Loucy (cell line): ENCODE measurements at regions not wholly inside any gene's neighbourhood (a gene's known extent, or its start where the extent isn't known, plus 50 kb on each side); places are given as distances from the start of the nearest gene placed in this dataset.

ENCODE experiments used
- H2AFZ ChIP-seq: fragments of 200-600 bp; sonication (generic); 2 replicates; pipeline ENCODE4 v1.6.0; 2016; ENCODE audit warnings: antibody characterized with exemption, mild to moderate bottlenecking, low read length, moderate library complexity
- H3F3A ChIP-seq: fragments of 200-600 bp; 2 replicates; pipeline ENCODE4 v1.6.0; 2016; ENCODE audit warnings: antibody characterized with exemption, low read depth, mild to moderate bottlenecking
- H3K27me3 ChIP-seq: fragments of 200-600 bp; sonication (generic); 2 replicates; pipeline ENCODE4 v1.6.1; 2014; ENCODE audit warnings: low read length, mild to moderate bottlenecking; ENCODE audit not compliant: insufficient read depth, poor library complexity, severe bottlenecking
- H3K36me3 ChIP-seq: fragments of 200-600 bp; sonication (generic); 2 replicates; pipeline ENCODE4 v1.6.1; 2016; ENCODE audit warnings: low read length; ENCODE audit not compliant: insufficient read depth
- H3K4me1 ChIP-seq: fragments of 200-600 bp; sonication (generic); 2 replicates; pipeline ENCODE4 v1.5.1; 2014; ENCODE audit warnings: low read length, mild to moderate bottlenecking; ENCODE audit not compliant: insufficient read depth, poor library complexity, severe bottlenecking
- H3K4me2 ChIP-seq: fragments of 200-600 bp; sonication (generic); 2 replicates; pipeline ENCODE4 v1.6.0; 2014; ENCODE audit warnings: antibody characterized with exemption, low read length, low read depth, mild to moderate bottlenecking; ENCODE audit not compliant: poor library complexity, severe bottlenecking
- H3K4me3 ChIP-seq: fragments of 200-600 bp; sonication (generic); 2 replicates; pipeline ENCODE4 v1.5.1; 2014; ENCODE audit warnings: low read length, mild to moderate bottlenecking, mixed read lengths; ENCODE audit not compliant: poor library complexity, severe bottlenecking
- H3K79me2 ChIP-seq: fragments of 200-600 bp; sonication (generic); 2 replicates; pipeline ENCODE4 v1.6.1; 2014; ENCODE audit warnings: low read length; ENCODE audit not compliant: insufficient read depth
- H3K9ac ChIP-seq: fragments of 200-600 bp; sonication (generic); 2 replicates; pipeline ENCODE4 v1.6.0; 2014; ENCODE audit warnings: mild to moderate bottlenecking, low read depth, low read length, moderate library complexity; ENCODE audit not compliant: poor library complexity, severe bottlenecking
- H3K9me2 ChIP-seq: fragments of 200-600 bp; sonication (generic); replicated peaks from 2 replicates; pipeline ENCODE4 v1.6.1; 2016; ENCODE audit warnings: low read depth, low read length, mixed read lengths
- H3K9me3 ChIP-seq: fragments of 200-600 bp; sonication (generic); 2 replicates; pipeline ENCODE4 v1.6.1; 2014; ENCODE audit warnings: mild to moderate bottlenecking, antibody characterized with exemption, low read length, low read depth; ENCODE audit not compliant: insufficient read depth
- H4K20me1 ChIP-seq: fragments of 200-600 bp; sonication (generic); 2 replicates; pipeline ENCODE4 v1.6.0; 2014; ENCODE audit warnings: antibody characterized with exemption, low read length, mild to moderate bottlenecking; ENCODE audit not compliant: insufficient read depth, poor library complexity, severe bottlenecking
- EZH2phosphoT487 ChIP-seq: fragments of 200-600 bp; IDR thresholded peaks from 2 replicates; pipeline ENCODE4 v1.6.1; 2018; ENCODE audit warnings: antibody characterized with exemption, mild to moderate bottlenecking, moderate library complexity, borderline replicate concordance
- TF ChIP-seq, protein P1 (sequence below): fragments of 200-600 bp; sonication (generic); conservative IDR thresholded peaks from 2 replicates; pipeline ENCODE4 v1.5.1; 2014; ENCODE audit warnings: mild to moderate bottlenecking, antibody characterized with exemption, low read length

DNA sequence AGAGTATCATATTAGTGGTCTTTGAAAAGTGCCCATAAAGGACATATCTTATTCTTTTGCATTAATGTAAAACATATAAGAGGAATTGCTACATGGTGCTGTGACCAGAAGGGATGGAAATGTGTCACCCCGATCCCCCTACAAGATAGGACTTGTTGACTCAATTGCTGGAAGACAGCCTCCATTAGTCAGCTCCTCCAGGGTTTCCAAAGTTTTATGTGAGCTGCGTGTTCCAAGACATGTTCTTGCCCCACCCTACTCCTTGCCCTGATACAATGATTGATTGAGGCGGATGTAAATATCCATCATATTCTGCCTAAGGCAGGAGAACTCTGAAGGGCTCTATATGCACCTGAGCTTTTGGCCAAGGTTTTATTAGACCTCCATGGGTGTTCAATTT, 541.0 kb upstream of the ZEB2 start:
- Histone ChIP-seq H4K20me1 (no peaks in the 10 kb centered on the region), H3K9me2 (no peaks in the 10 kb centered on the region), H3K9ac (no peak overlapping the region), H3K4me3 (no peak overlapping the region), H2AFZ (no peak overlapping the region), H3K79me2 (no peaks in the 10 kb centered on the region), H3K27me3 (no peaks in the 10 kb centered on the region), H3K4me2 (no peak overlapping the region), H3K36me3 (no peaks in the 10 kb centered on the region), H3K9me3 (no peaks in the 10 kb centered on the region), H3F3A (no peaks in the 10 kb centered on the region), H3K4me1 (no peaks in the 10 kb centered on the region)
- TF ChIP-seq, protein P1, sequence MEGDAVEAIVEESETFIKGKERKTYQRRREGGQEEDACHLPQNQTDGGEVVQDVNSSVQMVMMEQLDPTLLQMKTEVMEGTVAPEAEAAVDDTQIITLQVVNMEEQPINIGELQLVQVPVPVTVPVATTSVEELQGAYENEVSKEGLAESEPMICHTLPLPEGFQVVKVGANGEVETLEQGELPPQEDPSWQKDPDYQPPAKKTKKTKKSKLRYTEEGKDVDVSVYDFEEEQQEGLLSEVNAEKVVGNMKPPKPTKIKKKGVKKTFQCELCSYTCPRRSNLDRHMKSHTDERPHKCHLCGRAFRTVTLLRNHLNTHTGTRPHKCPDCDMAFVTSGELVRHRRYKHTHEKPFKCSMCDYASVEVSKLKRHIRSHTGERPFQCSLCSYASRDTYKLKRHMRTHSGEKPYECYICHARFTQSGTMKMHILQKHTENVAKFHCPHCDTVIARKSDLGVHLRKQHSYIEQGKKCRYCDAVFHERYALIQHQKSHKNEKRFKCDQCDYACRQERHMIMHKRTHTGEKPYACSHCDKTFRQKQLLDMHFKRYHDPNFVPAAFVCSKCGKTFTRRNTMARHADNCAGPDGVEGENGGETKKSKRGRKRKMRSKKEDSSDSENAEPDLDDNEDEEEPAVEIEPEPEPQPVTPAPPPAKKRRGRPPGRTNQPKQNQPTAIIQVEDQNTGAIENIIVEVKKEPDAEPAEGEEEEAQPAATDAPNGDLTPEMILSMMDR: no peak
- TF ChIP-seq EZH2phosphoT487: no peak

- Histone ChIP-seq H3K4me1 (no peaks in the 10 kb centered on the region), H3K9me2 (no peaks in the 10 kb centered on the region), H3K4me3 (no peak overlapping the region), H3K4me2 (no peak overlapping the region), H3K36me3 (no peaks in the 10 kb centered on the region), H2AFZ (no peak overlapping the region), H3K79me2 (no peaks in the 10 kb centered on the region), H3K9me3 (no peaks in the 10 kb centered on the region), H3K9ac (no peak overlapping the region), H3F3A (no peaks in the 10 kb centered on the region), H4K20me1 (no peaks in the 10 kb centered on the region), H3K27me3 (no peaks in the 10 kb centered on the region)
- TF ChIP-seq, protein P1: no peak
- no peak for TF ChIP-seq EZH2phosphoT487
These were observed 540.0 kb upstream of the ZEB2 start for GRCh38 chr2:145059914-145060313.

GRCh38 chr2:145059343-145059742, 539.4 kb upstream of the ZEB2 start:
- H2AFZ ChIP-seq: no peak overlapping the region
- no peak for TF ChIP-seq EZH2phosphoT487
- TF ChIP-seq, protein P1: no peak

More at GRCh38 chr2:145059343-145059742, 539.4 kb upstream of the ZEB2 start:
- no peaks in the 10 kb centered on the region for H3K36me3 ChIP-seq
- H3K4me2 ChIP-seq: no peak overlapping the region
- H3K4me3 ChIP-seq: no peak overlapping the region
- H3F3A ChIP-seq: no peaks in the 10 kb centered on the region
- no peaks in the 10 kb centered on the region for H3K4me1 ChIP-seq
- H3K9ac ChIP-seq: no peak overlapping the region
- H3K79me2 ChIP-seq: no peaks in the 10 kb centered on the region
- H3K9me3 ChIP-seq: no peaks in the 10 kb centered on the region
- H3K9me2 ChIP-seq: no peaks in the 10 kb centered on the region
- H3K27me3 ChIP-seq: no peaks in the 10 kb centered on the region
- no peaks in the 10 kb centered on the region for H4K20me1 ChIP-seq
